ENCODE measurements at regions not wholly inside any gene's neighbourhood (a gene's known extent, or its start where the extent isn't known, plus 50 kb on each side); places are given as distances from the start of the nearest gene placed in this dataset.

DNA sequence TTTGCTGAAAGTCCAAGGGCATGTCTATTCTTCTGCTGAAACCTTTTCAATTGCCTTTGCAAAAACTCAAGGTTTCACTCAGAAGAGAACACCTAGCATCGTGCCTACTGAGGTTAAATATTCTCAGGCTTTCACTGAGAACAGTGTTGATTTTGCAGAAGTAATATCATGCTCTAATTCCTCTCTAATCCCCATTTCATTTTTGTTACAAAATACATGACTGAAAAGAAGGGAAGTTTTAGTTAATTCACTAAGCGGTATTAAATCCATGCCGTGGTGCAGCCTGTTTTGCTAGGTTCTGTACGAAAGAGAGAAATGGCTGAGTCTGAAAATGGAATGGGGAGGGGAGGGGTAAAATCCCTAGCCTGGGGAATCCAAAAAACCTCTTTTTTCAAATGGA, 163.2 kb upstream of the CAMK1G start:
- no peak for DNase-seq

- no peak for DNase-seq
These were observed 162.3 kb upstream of the CAMK1G start for GRCh38 chr1:209421186-209421585.

DNA sequence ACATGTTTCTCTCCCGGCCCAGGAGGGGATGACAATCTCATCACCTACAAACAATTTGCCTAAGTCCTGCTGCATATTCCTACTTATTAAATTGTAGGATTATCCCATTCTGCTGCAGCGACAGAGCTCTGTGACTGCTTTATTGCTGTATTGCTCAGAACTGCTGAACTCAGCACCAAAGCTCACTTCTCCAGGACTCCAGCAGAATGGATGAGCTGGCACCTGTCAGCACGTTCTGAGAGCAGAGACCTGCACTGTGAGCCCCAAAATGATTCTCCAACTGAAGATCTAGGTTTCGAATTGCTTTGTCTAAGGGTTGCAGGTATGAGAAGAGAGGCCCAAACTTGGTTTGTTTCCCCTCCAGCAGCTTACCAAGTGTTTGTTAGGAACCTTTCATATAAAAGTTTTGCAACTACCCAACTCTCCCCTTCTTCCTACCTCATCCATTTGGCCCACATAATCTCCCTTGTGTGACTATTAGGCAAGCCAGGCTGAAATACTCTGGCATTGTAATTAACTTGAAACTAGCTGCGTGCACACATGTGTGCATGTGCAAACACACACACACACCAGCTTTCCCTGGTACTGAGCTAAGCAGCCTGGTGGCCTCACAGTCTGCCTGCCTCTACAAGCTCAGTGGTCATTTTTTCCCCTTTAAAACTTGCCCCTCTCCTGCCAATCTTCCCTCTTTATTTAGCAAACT, 161.4 kb upstream of the CAMK1G start:
- no peak for DNase-seq

DNA sequence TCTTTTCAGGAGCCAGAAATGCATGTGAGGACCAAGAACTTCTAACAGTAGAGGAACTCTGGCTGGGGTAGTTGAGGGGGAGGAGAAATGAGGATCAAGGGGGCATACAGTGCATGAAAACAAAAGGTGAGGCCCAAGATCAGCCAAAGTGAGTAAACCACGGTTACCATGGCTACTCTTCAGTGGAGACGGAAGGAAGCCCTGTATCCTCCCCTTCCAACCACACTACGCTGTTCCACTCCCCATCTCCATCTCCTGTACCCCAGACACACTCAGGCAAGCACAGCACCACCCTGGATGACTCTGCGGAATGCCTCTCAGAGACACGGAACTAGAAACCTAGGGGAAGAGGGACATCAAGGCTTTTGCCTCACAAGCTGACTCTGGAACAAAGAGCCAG, 157.6 kb upstream of the CAMK1G start:
- DNase-seq, result no peak

DNA sequence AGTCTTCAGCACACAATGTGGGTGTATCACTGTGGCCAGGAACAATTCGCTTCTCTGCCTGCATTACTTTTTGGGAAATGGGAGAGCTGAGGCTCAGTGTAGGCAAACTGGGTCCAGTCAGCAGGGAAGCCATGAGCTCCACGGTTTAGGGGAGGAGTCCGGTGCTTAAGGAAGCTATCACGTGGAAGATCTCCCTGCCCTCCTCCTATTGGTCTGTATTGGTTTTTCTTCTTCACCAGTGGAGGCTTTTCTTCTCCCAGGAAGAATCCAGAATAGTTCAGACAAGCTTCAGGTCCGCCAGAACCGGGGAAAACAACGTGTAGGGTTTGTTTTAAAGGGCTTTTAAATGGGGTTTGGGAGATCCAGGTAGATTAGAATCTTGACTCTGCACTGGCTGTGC, 156.2 kb upstream of the CAMK1G start:
- DNase-seq, result no peak

- DNase-seq, result no peak
These were observed 155.7 kb upstream of the CAMK1G start for GRCh38 chr1:209427811-209428210.

- DNase-seq, result no peak
These were observed 155.1 kb upstream of the CAMK1G start for GRCh38 chr1:209428241-209428921.

GRCh38 chr1:209429611-209430010, 153.9 kb upstream of the CAMK1G start:
- DNase-seq, result no peak

GRCh38 chr1:209430107-209430506, 153.4 kb upstream of the CAMK1G start:
- no peak for DNase-seq

- no peak for DNase-seq
These were observed 152.7 kb upstream of the CAMK1G start for GRCh38 chr1:209430821-209431259.

GRCh38 chr1:209431402-209431801, 152.1 kb upstream of the CAMK1G start:
- DNase-seq, result no peak

- no peak for DNase-seq
These were observed 151.6 kb upstream of the CAMK1G start for GRCh38 chr1:209431813-209432442.

GRCh38 chr1:209432443-209432825, 151.1 kb upstream of the CAMK1G start:
- no peak for DNase-seq

DNA sequence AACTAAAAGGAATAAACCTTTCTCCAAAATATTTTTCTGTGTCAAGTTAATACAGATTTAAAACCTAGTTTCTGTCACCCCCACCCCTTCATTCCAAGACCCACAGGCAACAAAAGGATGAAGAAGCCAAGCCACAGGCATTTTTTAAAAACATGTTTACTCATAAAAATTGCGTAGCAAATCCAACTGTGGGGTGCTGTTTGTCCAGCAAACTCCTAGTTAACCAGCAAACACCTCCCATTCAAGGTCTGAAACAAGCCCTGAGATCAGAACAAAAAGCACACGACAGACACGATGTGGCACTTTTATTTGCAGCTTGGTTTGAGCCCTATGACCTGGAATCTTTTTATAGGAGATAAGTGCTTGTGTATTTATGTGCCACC, 149.9 kb upstream of the CAMK1G start:
- no peak for DNase-seq

GRCh38 chr1:209434066-209434465, 149.4 kb upstream of the CAMK1G start:
- peak; percentile 15 for DNase-seq

DNA sequence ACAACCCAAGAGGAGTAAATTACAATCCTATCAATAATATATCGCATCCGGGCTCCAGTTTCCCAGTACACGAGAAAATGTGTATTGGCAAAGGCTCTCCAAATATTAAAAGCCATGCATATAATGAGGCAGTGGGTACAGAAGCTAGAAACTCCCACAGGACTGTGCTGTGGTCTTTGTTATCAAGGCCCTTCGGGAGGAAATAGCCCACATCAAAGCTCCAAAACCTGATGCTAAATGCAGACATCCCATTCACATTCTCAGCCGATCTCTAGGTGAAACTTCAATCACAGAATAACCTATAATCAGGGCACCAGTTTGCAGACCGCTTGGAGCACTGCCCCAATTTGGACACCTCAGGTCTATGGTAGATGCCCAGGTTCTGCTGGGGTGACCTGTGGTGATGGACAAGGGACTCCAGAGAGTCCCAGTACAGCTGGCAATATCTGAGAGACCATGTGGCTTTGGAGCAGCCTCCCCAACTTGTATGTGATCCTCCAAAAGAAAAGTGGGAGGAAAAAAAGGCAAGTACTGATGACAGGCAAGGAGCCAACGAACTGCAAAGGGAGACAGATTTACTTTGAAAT, 148.8 kb upstream of the CAMK1G start:
- no peak for DNase-seq

DNA sequence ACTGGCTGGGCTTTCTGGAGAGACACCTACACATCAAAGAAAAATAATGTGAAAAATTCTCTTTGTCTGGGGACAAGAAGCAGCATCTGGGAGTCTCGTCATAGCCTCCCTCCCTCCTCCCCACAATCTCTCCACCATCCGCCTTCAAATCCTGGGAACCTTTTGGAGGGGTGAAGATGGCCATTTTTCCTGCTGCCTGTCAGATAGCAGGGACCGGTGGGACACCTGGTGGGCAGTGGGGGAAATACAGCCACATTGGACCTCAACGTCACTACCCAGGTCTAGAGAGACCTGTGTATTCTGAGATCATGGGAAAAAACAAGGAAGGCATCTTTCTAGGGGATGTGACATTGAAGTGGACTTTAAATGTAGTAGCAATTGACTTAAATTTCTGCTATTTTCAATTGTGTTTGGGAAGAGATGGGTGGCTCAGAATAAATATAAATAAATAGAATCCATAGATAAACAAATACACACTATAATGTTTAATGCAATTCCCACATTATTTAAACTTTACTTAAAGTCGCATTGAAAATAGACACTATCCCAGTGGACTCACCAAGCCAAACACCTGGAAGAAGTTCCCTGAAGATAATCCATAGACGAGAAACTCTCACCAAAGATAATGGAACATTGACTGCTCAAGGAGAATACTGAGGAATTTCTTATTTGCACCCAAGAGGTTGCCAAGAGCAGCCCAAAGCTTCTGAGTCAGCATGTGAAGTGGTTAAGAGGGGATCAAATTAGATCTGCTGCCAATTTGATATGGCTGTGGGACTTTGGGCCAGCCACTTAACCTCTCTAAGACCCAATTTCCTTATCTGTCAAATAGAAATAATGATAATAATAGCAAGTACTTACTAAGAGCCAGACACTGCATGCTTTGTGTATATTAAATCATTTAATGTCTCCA, 147.6 kb upstream of the CAMK1G start:
- DNase-seq, result peak; percentile 85

- DNase-seq, result no peak
These were observed 143.7 kb upstream of the CAMK1G start for GRCh38 chr1:209439828-209440227.

GRCh38 chr1:209443361-209443931, 140.1 kb upstream of the CAMK1G start:
- DNase-seq, result no peak

DNA sequence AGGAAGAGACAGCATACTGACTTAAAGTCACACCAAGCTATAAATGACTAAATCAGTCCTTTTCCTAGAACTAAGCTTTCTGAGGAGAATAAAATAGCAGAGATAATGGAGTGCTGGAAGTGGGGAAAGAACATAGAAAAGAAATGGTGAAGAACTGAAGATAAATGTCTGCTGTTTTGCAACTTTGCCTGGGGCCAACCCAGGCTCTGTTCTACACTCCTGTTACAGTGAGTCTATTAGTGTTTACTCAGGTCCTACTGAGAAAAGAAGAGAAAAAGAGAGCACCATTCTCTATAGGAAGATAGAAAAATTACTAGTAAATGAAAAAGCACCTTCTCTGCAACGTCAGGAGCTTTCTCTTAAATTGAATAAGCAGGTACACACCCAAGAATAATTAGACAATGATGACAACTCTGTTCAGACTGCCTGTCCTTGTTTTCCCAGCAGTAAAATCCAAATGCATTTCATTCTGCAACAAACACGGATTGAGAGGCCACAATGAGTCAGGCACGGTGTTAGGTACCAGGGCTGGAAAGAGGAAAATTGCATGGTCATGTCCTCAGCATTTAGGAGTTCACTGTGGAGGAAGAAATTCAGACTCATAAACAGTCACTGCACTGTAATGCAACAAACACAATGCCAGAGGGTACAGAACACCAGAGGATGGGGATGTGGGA, 139.4 kb upstream of the CAMK1G start:
- no peak for DNase-seq

- DNase-seq, result no peak
These were observed 138.6 kb upstream of the CAMK1G start for GRCh38 chr1:209444961-209445360.

DNA sequence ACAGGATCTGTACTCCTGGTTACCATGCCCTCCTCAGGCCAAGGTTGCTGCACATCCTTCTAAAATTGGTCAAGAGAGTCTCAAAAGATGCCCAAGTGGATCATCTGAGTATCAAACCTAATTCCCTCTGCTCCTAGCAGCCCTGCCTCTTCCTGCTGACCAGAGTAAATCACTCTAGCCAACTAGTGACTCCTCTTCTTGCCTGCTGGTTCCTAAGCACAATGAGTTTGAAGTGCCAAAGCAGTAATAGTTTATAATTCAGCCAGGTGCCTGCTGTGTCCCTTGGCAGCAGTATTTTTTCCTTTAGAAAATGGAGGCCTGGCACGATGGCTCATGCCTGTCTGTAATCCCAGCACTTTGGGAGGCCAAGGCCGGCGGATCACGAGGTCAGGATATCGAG, 137.9 kb upstream of the CAMK1G start:
- DNase-seq, result no peak
